Stimulated activated CD8-positive, alpha-beta memory T cell treated with anti-CD3 and anti-CD28 coated beads, Interleukin-2, amount 100 ng/mL, for 48 hours (primary cell): ENCODE measurements at regions not wholly inside any gene's neighbourhood (a gene's known extent, or its start where the extent isn't known, plus 50 kb on each side); places are given as distances from the start of the nearest gene placed in this dataset.

Source experiments
- DNase-seq, 2 donors: peaks; one replicate each; pipeline ENCODE4 v3.0.0-alpha.2; 2020; ENCODE audit warnings: low read depth in 2 of 2

- no peak for DNase-seq
Measured at GRCh38 chr5:143464723-143465490, 61.4 kb upstream of the NR3C1 start.

- DNase-seq: no peak
Measured at GRCh38 chr5:143462431-143462830, 58.9 kb upstream of the NR3C1 start.

- no peak for DNase-seq
Measured at GRCh38 chr5:143459433-143459832, 55.9 kb upstream of the NR3C1 start.

GRCh38 chr5:143456952-143457547, 53.6 kb upstream of the NR3C1 start:
- DNase-seq: no peak

DNA sequence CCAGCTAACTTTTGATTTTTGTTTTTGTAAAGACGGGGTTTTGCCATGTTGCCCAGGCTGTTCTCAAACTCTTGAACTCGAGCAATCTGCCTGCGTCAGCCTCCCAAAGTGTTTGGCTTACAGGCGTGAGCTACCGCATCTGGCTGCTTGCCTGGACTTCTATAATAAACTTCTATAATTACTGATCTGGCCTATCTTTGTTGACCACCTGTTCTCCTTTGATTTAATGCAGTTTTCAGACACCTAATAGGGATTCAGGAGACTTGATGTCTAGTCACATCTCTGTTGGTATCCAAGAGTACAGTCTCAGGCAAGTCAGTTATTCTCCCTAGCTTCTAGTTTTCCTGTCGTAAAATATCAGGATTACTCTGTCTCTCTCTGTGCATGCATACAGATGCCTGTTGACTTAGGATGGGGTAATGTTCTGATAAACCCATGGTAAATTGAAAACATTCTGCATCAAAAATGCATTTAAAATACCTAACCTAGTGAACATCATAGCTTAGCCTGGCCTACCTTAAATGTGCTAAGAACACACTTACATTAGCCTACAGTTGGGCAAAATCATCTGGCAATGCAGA, 51.5 kb upstream of the NR3C1 start:
- DNase-seq: no peak

DNA sequence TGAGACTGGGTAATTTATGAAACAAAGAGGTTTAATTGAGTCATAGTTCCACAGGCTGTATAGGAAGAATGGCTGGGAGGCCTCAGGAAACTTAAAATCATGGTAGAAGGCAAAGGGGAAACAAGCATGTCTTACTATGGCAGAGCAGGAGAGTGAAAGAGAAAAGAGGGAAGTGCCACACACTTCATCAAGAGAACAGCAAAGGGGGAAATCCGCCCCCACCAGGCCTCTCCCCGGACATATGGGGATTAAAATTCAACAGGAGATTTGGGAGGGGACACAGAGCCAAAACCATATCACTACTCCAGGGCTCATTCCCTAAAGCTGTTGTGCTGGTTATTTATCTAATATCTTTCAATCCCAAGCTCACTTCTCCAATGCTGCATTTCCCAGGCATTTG, 50.2 kb upstream of the NR3C1 start:
- DNase-seq: no peak
